Liver (tissue), 7 donors: ENCODE measurements at regions not wholly inside any gene's neighbourhood (a gene's known extent, or its start where the extent isn't known, plus 50 kb on each side); places are given as distances from the start of the nearest gene placed in this dataset.

Experiments used
- DNase-seq: peaks from one replicate; pipeline ENCODE4 v3.0.0-alpha.2; 2017; ENCODE audit warnings: low spot score
- H3K27ac ChIP-seq, 2 donors: one replicate each; pipeline ENCODE4 v1.7.0; 2013; ENCODE audit warnings: inconsistent platforms in 2 of 2, low read length in 2 of 2, control low read depth in 1 of 2, low read depth in 1 of 2, mild to moderate bottlenecking in 1 of 2
- H3K27me3 ChIP-seq, 4 donors: one replicate each; pipeline versions ENCODE4 v1.6.1 to v1.7.0; 2013; ENCODE audit warnings: low read length in 3 of 4, inconsistent platforms in 1 of 4, mild to moderate bottlenecking in 1 of 4, moderate library complexity in 1 of 4; ENCODE audit not compliant: control insufficient read depth in 4 of 4, insufficient read depth in 4 of 4
- H3K36me3 ChIP-seq, 4 donors: one replicate each; pipeline versions ENCODE4 v1.6.1 to v1.7.0; 2013; ENCODE audit warnings: low read length in 3 of 4, mild to moderate bottlenecking in 3 of 4, low read depth in 1 of 4, moderate library complexity in 1 of 4; ENCODE audit not compliant: control insufficient read depth in 4 of 4, insufficient read depth in 3 of 4
- H3K4me1 ChIP-seq, 4 donors: one replicate each; pipeline versions ENCODE4 v1.6.1 to v1.7.0; 2013; ENCODE audit warnings: low read length in 3 of 4, mild to moderate bottlenecking in 3 of 4, moderate library complexity in 1 of 4; ENCODE audit not compliant: control insufficient read depth in 4 of 4, insufficient read depth in 4 of 4
- H3K4me3 ChIP-seq, 3 donors: one replicate each; pipeline versions ENCODE4 v1.6.1 to v1.7.0; 2013; ENCODE audit warnings: low read length in 3 of 3, control low read depth in 1 of 3, low read depth in 1 of 3, mild to moderate bottlenecking in 1 of 3
- H3K9ac ChIP-seq, 2 donors: one replicate each; pipeline ENCODE4 v1.7.0; 2013; ENCODE audit warnings: low read length in 2 of 2, mild to moderate bottlenecking in 2 of 2, moderate library complexity in 2 of 2, control low read depth in 1 of 2, low read depth in 1 of 2
- H3K9me3 ChIP-seq, 4 donors: one replicate each; pipeline versions ENCODE4 v1.6.1 to v1.7.0; 2013; ENCODE audit warnings: low read length in 3 of 4; ENCODE audit not compliant: control insufficient read depth in 4 of 4
- EGR1 ChIP-seq, 2 donors: IDR thresholded peaks; 2 replicates each; pipeline ENCODE4 v1.6.1; 2016 to 2018; ENCODE audit warnings: antibody characterized with exemption in 2 of 2, low read depth in 2 of 2
- FOXA1 ChIP-seq: IDR thresholded peaks from 2 replicates; pipeline ENCODE4 v1.6.1; 2016; ENCODE audit warnings: antibody characterized with exemption
- GABPA ChIP-seq, 2 donors: IDR thresholded peaks in 1 of 2; conservative IDR thresholded peaks in 1 of 2; 2 replicates each; pipeline ENCODE4 v1.6.1; 2016; ENCODE audit warnings: antibody characterized with exemption in 2 of 2, mild to moderate bottlenecking in 1 of 2, moderate library complexity in 1 of 2
- HNF4A ChIP-seq, 2 donors: conservative IDR thresholded peaks; 2 replicates each; pipeline ENCODE4 v1.6.1; 2016; ENCODE audit warnings: antibody characterized with exemption in 2 of 2, mild to moderate bottlenecking in 2 of 2
- HNF4G ChIP-seq: IDR thresholded peaks from 2 replicates; pipeline ENCODE4 v1.6.1; 2016; ENCODE audit warnings: antibody characterized with exemption
- JUND ChIP-seq, 2 donors: IDR thresholded peaks; 2 replicates each; pipeline ENCODE4 v1.6.1; 2016; ENCODE audit warnings: antibody characterized with exemption in 2 of 2
- NR2F2 ChIP-seq: IDR thresholded peaks from 2 replicates; pipeline ENCODE4 v1.6.1; 2016; ENCODE audit warnings: antibody characterized with exemption
- RAD21 ChIP-seq, 2 donors: IDR thresholded peaks; 2 replicates each; pipeline ENCODE4 v1.6.1; 2016; ENCODE audit warnings: antibody characterized with exemption in 2 of 2, mild to moderate bottlenecking in 2 of 2
- RXRA ChIP-seq, 2 donors: IDR thresholded peaks; 2 replicates each; pipeline ENCODE4 v1.6.1; 2017 to 2018; ENCODE audit warnings: antibody characterized with exemption in 2 of 2, mild to moderate bottlenecking in 1 of 2
- TAF1 ChIP-seq: conservative IDR thresholded peaks from 2 replicates; pipeline ENCODE4 v1.6.1; 2016; ENCODE audit warnings: antibody characterized with exemption, mild to moderate bottlenecking
- YY1 ChIP-seq: IDR thresholded peaks from 2 replicates; pipeline ENCODE4 v1.6.1; 2016; ENCODE audit warnings: antibody characterized with exemption, mild to moderate bottlenecking
- WGBS: extraction: QIAGEN DNeasy Blood & Tissue Kit; methylation state at CpG from one replicate; pipeline ENCODE4 v1.1.7; 2013; 5-methylcytosine and 5-hydroxymethylcytosine counted together
- TF ChIP-seq, protein P1 (sequence below): IDR thresholded peaks from 2 replicates; pipeline ENCODE4 v1.6.1; 2016; ENCODE audit warnings: antibody characterized with exemption
- TF ChIP-seq, protein P2 (sequence below): IDR thresholded peaks from 2 replicates; pipeline ENCODE4 v1.6.1; 2016; ENCODE audit warnings: antibody characterized with exemption
- TF ChIP-seq, protein P3 (sequence below): IDR thresholded peaks from 2 replicates; pipeline ENCODE4 v1.6.1; 2016; ENCODE audit warnings: antibody characterized with exemption
- donor health status: healthy.
- donor health status: healthy.
- donor health status: healthy.
- donor health status: healthy.

DNA sequence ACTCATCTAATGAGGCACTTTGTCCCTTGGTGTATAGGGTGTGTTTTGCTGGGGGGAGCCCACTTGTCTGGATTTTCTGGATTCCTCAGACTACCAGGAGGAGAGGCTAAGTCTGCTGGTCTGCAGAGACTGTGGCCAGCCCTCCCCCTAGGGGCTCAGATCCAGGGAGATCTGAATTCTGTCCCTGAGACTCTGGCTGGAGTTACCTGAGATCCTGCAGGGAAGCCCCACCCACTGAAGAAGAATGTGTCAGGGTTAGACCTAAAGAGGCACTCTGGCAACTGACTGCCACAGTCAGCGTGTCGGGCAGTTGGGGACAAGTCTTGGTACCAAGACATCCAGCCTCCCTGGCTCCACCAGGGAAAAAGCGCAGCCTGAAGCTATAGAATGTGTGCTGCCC, 138.9 kb downstream of the DCAF12L2 start:
- TF ChIP-seq FOXA1 (no peak), NR2F2 (no peak), RXRA (IDR thresholded peaks at IDR 0.05) (no peak), TAF1 (no peak), EGR1 (IDR thresholded peaks at IDR 0.05; ENCODE audit: low read depth in 2 of 2) (no peak), RAD21 (IDR thresholded peaks at IDR 0.05) (no peak)
- no peak overlapping the region for H3K4me3 ChIP-seq
- H3K4me1 ChIP-seq, result no peaks in the 10 kb centered on the region
- WGBS, result 75% methylated on average over 3 of the region's 3 CpGs
- no peak overlapping the region for H3K9ac ChIP-seq
- peaks cover 0 to 4% (median 0%) of the 10 kb centered on the region in 4 donors for H3K9me3 ChIP-seq
- DNase-seq, result no peak
- H3K27ac ChIP-seq, result no peak overlapping the region
- H3K36me3 ChIP-seq, result no peaks in the 10 kb centered on the region
- no peaks in the 10 kb centered on the region for H3K27me3 ChIP-seq

DNA sequence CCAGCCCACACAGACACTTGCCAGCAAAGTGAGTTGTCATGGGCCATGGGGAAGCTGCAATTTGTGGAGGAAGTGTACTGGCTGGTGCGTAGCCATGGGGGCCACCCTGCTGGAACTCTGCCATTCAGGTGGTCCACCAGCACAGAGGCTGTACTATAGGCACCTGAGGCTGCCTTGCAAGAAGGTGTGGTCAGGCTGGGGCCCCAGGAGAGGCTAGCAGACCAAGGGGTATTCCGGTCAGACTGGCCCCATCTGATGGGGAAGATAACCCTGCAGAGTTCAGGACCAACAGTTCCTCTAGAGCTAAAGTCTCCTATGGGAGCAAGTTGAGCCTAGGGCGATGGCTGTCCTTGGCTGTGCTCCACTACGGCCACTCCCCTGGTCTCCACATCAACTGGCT, 136.1 kb downstream of the DCAF12L2 start:
- Histone ChIP-seq H3K9ac (no peak overlapping the region), H3K9me3 (peaks cover 0 to 2% (median 0%) of the 10 kb centered on the region in 4 donors), H3K36me3 (no peaks in the 10 kb centered on the region), H3K27me3 (no peaks in the 10 kb centered on the region), H3K27ac (no peak overlapping the region), H3K4me1 (no peaks in the 10 kb centered on the region), H3K4me3 (no peak overlapping the region)
- no peak for DNase-seq
- WGBS, result 78% methylated on average over 4 of the region's 4 CpGs
- TF ChIP-seq, protein P1, sequence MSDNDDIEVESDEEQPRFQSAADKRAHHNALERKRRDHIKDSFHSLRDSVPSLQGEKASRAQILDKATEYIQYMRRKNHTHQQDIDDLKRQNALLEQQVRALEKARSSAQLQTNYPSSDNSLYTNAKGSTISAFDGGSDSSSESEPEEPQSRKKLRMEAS, result no peak
- TF ChIP-seq JUND (IDR thresholded peaks at IDR 0.05) (no peak), YY1 (no peak), TAF1 (no peak), RAD21 (IDR thresholded peaks at IDR 0.05) (no peak), HNF4G (no peak), NR2F2 (no peak), HNF4A (conservative IDR thresholded peaks at IDR 0.05) (no peak), RXRA (IDR thresholded peaks at IDR 0.05) (no peak)
- TF ChIP-seq, protein P2, sequence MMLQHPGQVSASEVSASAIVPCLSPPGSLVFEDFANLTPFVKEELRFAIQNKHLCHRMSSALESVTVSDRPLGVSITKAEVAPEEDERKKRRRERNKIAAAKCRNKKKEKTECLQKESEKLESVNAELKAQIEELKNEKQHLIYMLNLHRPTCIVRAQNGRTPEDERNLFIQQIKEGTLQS, result no peak
- TF ChIP-seq, protein P3, sequence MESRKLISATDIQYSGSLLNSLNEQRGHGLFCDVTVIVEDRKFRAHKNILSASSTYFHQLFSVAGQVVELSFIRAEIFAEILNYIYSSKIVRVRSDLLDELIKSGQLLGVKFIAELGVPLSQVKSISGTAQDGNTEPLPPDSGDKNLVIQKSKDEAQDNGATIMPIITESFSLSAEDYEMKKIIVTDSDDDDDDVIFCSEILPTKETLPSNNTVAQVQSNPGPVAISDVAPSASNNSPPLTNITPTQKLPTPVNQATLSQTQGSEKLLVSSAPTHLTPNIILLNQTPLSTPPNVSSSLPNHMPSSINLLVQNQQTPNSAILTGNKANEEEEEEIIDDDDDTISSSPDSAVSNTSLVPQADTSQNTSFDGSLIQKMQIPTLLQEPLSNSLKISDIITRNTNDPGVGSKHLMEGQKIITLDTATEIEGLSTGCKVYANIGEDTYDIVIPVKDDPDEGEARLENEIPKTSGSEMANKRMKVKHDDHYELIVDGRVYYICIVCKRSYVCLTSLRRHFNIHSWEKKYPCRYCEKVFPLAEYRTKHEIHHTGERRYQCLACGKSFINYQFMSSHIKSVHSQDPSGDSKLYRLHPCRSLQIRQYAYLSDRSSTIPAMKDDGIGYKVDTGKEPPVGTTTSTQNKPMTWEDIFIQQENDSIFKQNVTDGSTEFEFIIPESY, result no peak

DNA sequence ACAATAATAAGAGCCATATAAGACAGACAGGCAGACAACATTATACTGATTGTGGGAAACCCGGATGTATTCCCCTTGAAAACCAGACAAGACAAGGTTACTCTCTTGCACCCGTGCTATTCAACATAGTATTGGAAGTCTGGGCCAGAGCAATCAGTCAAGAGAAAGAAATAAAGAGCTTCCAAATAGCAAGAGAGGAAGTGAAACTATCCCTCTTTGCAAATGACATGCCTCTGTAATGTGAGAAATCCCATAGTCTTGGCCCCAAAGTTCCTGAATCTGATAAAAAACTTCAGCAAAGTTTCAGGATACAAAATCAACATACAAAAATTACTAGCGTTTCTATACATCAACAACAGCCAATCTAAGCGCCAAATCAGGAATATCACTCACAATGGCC, 102.1 kb downstream of the DCAF12L2 start:
- WGBS, result 75% methylated on average over 4 of the region's 4 CpGs
- H3K4me1 ChIP-seq, result no peaks in the 10 kb centered on the region
- H3K9me3 ChIP-seq, result no peaks in the 10 kb centered on the region
- no peak for DNase-seq
- no peak overlapping the region for H3K9ac ChIP-seq
- no peak for TF ChIP-seq GABPA (IDR thresholded peaks at IDR 0.05 in 1 of 2, conservative IDR thresholded peaks at IDR 0.05 in 1 of 2)
- H3K27me3 ChIP-seq, result peaks cover 0 to 4% (median 0%) of the 10 kb centered on the region in 4 donors
- H3K36me3 ChIP-seq, result no peaks in the 10 kb centered on the region
- H3K27ac ChIP-seq, result no peak overlapping the region
- no peak overlapping the region for H3K4me3 ChIP-seq
